HG03378 (cell line): ENCODE measurements at regions not wholly inside any gene's neighbourhood (a gene's known extent, or its start where the extent isn't known, plus 50 kb on each side); places are given as distances from the start of the nearest gene placed in this dataset.
A peak's percentile ranks its signal among the peaks of the same experiment; 100 is the strongest.

Experiments
- ATAC-seq: cut with Tn5 transposase; IDR thresholded peaks from one replicate; pipeline ENCODE4 v1.9.1; 2021; ENCODE audit warnings: mild to moderate bottlenecking, moderate library complexity; ENCODE audit not compliant: unreplicated experiment

- no peak for ATAC-seq
Observed at GRCh38 chr6:169847141-169847674, 95.8 kb downstream of the ERMARD start.

DNA sequence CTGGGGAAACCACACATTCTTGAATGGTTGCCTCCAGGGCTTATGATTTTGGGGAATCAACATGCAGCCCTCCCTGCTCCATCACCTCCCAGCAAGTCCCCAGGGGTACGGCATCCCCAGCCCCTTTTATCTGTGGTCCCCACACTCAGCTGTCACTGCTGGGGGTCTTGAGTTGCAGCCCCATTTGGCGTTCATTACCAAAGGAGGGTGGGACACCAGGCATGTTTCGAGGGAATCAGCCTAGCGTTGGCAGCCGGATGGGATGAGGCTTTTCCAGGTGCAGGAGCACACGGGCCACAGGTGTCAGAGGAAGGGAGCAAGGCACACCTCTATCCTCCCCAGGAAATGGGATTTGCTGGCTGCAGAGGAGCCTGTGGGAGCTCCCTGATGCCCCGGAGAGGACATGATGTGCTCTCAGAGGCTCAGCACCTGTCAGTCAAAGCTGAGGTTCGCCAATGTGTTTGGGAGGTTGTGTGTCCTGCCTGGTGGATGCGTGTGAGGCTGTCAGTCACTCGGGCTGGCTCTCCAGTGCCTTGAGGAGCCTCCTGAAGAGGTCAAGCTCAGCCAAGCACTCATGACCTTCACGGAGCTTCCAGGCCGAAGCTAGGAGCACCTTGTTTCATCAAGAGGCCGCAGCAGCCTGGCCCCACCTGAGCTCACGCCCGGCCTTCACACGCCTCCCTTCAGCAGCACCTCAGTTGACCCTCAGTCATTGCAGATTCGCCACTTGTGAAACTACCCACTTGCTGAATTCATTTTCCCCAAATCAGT lies 95.0 kb downstream of the ERMARD start:
- ATAC-seq, result no peak

GRCh38 chr6:169845426-169846285 lies 94.2 kb downstream of the ERMARD start:
- no peak for ATAC-seq

- no peak for ATAC-seq
Observed at GRCh38 chr6:169844946-169845345, 93.5 kb downstream of the ERMARD start.

DNA sequence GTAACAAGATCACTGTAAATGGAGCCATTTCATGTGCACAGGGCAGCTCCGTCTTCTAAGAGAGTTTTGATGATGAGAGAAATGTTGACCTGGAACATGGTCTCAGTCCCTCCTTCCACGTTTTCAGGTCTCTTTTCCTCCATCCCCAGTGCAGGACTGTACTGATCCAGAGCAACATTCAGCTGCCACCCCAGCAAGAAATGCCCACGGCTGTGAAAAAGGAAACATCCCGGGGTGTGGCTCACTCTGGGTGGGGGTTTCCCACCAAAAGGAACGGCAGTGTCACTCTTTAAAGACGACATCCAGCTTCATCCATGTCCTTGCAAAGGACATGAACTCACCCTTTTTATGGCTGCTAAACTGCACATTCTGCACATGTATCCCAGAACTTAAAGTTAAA lies 92.6 kb downstream of the ERMARD start:
- no peak for ATAC-seq

DNA sequence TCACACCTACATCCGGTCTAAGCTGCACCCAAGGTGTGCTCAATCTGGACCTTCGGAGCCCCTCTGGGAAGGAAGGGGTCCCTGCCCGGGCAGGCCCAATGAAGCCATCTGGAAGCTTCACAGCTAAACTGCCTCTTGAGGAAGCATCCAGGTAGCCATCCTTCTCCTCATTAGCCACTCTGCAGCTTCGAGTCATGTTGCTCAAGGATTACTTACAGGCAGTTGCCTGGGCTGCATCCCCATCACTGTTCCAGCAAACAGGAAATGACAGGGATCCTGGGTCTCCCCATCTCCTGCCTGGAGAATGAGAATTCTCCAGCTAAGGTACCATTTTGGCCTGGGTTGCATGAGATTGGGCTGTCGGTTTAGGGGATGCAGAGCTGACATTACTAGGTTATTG lies 91.7 kb downstream of the ERMARD start:
- no peak for ATAC-seq

GRCh38 chr6:169841907-169842606 lies 90.6 kb downstream of the ERMARD start:
- no peak for ATAC-seq

- no peak for ATAC-seq
Observed at GRCh38 chr6:169841251-169841650, 89.8 kb downstream of the ERMARD start.

GRCh38 chr6:169839898-169840631 lies 88.6 kb downstream of the ERMARD start:
- ATAC-seq, result no peak

- no peak for ATAC-seq
Observed at GRCh38 chr6:169839493-169839892, 88.1 kb downstream of the ERMARD start.

- ATAC-seq, result no peak
Observed at GRCh38 chr6:169839029-169839481, 87.6 kb downstream of the ERMARD start.

GRCh38 chr6:169838346-169839028 lies 87.1 kb downstream of the ERMARD start:
- no peak for ATAC-seq

DNA sequence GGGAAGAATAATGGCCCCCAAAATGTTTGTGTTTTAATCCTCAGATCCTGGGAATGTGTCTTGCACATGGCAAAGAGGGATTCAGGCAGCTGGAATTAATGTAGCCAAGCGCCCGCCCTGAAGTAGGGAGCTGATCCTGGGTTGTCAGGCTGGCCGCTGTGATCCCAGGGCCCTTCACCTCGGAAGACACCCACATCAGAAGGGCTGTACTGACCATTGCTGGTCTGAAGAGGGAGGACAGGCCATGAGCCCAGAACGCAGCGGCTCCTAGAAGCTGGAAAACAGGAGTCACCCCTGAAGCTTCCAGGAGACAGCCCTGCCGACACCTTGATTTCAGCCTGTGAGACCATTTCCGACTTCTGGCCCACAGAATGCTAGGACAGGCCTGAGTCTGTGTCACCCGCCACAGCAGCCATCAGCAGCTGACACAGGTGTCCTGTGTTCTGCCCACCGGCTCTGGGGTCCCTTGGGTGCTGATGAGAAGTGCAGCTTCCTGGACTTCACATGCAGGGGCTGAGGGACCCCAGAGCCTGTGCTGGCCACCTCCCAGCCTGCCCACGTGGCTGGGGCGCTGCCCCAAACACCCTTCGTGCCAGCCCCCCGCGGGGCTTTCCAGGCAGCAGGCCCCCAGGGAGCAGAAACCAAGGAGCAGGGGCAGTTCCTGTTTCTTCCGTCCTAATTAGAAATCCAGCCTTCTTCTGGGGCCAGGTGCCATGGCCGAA lies 86.3 kb downstream of the ERMARD start:
- ATAC-seq, result no peak

DNA sequence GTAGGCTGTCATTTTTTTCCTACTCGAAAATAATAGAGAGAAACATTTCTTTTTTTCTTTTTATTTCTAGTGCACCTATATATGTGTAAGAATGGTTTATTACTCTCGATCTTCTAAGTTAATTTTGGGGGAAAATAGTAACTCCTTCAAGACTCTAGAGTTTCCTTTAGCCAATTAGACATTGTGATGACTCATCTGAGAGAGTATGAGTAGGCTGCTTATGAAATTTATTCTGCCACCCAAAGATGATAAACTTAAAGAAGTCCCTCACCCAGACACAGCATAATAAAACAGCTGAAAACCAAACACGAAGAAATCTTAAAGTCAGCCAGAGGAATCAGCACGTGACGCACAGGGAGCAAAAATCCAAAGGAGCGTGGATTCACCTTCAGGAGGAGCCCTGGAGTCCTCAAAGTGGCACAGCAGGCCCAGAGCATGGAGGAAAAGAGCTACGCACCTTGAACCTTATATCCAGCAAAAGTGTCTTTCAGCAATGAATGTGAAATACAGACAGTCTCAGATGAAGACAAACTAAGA lies 81.9 kb downstream of the ERMARD start:
- ATAC-seq, result no peak

DNA sequence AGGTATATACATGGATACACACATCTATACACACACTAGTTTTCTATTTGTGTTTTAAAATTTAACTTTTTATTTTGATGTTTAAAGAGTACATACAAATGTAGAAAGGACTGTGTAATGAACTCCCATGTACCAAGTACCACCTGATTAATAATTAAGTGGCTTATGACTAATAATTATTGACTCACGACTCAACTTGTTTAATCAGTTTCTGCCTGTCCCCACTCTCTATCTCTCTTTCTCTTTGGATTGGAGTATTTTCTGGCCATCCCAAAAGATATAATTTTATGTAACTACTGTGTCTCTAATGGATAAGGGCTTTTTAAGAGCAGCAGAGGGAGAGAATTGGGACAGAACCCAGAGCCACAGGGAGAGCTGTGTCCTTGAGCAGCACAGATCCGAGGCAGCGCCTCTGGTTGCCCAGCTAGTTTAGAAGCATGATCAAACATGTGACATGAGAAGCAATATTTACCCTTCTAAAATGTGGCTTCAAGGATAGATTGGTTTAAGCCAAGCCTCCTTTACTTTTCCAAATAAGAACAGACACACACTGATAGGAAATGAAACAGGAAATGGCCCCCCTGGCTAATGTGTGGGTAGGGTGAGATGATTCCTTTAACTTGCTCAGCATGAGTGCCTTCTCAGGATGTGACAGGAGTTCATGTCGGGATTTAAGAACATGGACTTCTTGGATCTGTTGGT lies 81.0 kb downstream of the ERMARD start:
- ATAC-seq, result no peak

DNA sequence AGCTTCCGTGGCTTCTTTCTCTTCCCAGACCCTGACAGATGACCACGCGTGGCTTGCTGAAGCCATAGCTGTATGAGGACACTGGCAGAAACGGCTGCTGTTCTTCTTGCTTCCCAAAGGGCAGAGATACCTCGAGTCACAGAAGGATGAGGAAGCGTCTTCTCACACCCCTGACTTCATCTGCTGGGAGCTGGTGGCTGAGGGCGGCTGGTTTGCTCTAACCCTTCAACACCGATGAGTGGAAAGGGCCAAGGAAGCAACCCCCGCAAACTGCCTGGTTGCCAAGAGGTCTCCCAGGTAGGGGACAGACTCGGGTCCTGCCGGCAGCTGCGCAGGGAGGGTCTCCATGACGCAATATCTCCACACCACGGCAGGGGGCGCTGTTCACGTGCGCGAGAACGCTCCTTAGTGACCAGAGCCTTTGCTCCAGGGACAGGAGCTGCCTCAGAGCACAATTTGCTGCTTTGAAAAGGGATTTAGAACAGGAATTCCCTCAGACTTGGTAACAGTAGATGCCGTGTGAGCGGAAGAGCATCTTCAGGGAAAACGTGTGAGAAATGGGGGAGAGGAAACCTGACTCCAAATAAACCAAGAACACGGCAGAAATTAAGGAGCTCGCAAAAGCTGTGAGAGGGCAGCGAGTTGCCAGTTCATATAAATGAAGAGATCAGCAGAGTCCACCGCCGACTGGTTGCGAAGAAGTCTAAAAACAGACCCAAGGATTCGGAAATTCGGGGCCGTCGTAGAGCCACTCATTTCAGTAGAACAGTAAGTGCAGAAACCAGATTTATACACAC lies 80.2 kb downstream of the ERMARD start:
- peak; percentile 72 for ATAC-seq
